Stimulated activated CD4-positive, alpha-beta T cell treated with anti-CD3 and anti-CD28 coated beads, TNF-alpha, amount 100 ng/mL, for 48 hours (primary cell): ENCODE measurements at regions not wholly inside any gene's neighbourhood (a gene's known extent, or its start where the extent isn't known, plus 50 kb on each side); places are given as distances from the start of the nearest gene placed in this dataset.

Source experiments
- DNase-seq, 3 donors: peaks; one replicate each; pipeline ENCODE4 v3.0.0-alpha.2; 2020; ENCODE audit warnings: low read depth in 3 of 3

GRCh38 chr2:176679061-176679669 is 409.9 kb downstream of the MTX2 start:
- no peak for DNase-seq

GRCh38 chr2:176680916-176681516 is 411.8 kb downstream of the MTX2 start:
- no peak for DNase-seq

- DNase-seq, result no peak
Observed at GRCh38 chr2:176681584-176682115, 412.4 kb downstream of the MTX2 start.

- no peak for DNase-seq
Observed at GRCh38 chr2:176682278-176682677, 413.0 kb downstream of the MTX2 start.

GRCh38 chr2:176683618-176684111 is 414.4 kb downstream of the MTX2 start:
- DNase-seq, result no peak

- no peak for DNase-seq
Observed at GRCh38 chr2:176685908-176686307, 416.7 kb downstream of the MTX2 start.

GRCh38 chr2:176686328-176686727 is 417.1 kb downstream of the MTX2 start:
- no peak for DNase-seq

GRCh38 chr2:176687342-176687741 is 418.1 kb downstream of the MTX2 start:
- no peak for DNase-seq

- no peak for DNase-seq
Observed at GRCh38 chr2:176687944-176688343, 418.7 kb downstream of the MTX2 start.

- no peak for DNase-seq
Observed at GRCh38 chr2:176689711-176690110, 420.5 kb downstream of the MTX2 start.

- no peak for DNase-seq
Observed at GRCh38 chr2:176691471-176691870, 422.2 kb downstream of the MTX2 start.

- DNase-seq, result no peak
Observed at GRCh38 chr2:176692533-176692932, 423.3 kb downstream of the MTX2 start.

GRCh38 chr2:176699098-176699497 is 429.9 kb downstream of the MTX2 start:
- no peak for DNase-seq

GRCh38 chr2:176699644-176700043 is 430.4 kb downstream of the MTX2 start:
- DNase-seq, result no peak

- no peak for DNase-seq
Observed at GRCh38 chr2:176702131-176702530, 432.9 kb downstream of the MTX2 start.

- no peak for DNase-seq
Observed at GRCh38 chr2:176704282-176704858, 435.1 kb downstream of the MTX2 start.

- DNase-seq, result no peak
Observed at GRCh38 chr2:176709149-176709951, 440.1 kb downstream of the MTX2 start.

GRCh38 chr2:176709991-176710390 is 440.7 kb downstream of the MTX2 start:
- DNase-seq, result no peak

- no peak for DNase-seq
Observed at GRCh38 chr2:176710657-176711186, 441.5 kb downstream of the MTX2 start.

GRCh38 chr2:176725873-176726645 is 456.8 kb downstream of the MTX2 start:
- DNase-seq, result no peak

GRCh38 chr2:176727696-176728095 is 458.5 kb downstream of the MTX2 start:
- DNase-seq, result no peak
